IMR-90 (cell line): ENCODE measurements at regions not wholly inside any gene's neighbourhood (a gene's known extent, or its start where the extent isn't known, plus 50 kb on each side); places are given as distances from the start of the nearest gene placed in this dataset.

ENCODE experiments used
- ATAC-seq: fragments of 200-7000 bp; cut with Tn5 transposase; 2 replicates; pipeline ENCODE4 v1.9.1; 2020; ENCODE audit warnings: low read depth, mild to moderate bottlenecking, moderate library complexity
- BruUV-seq: library from RNA; stranded (reverse); fragments of 400-500 nt; replicated peaks from 2 replicates; lab custom pipeline; 2021; lab: Mats Ljungman, UMichigan
- CTCF ChIA-PET: fragments of 300-600 bp; formaldehyde crosslinking; extraction: SDS; loops from one replicate; lab custom pipeline; 2021; ENCODE audit warnings: antibody characterized with exemption; lab: Yijun Ruan, JAX
- POLR2A ChIA-PET: fragments of 300-600 bp; sonication (Branson Sonifier 250); formaldehyde crosslinking; loops from one replicate; lab custom pipeline; 2022; ENCODE audit warnings: antibody characterized with exemption; ENCODE audit not compliant: unreplicated experiment; lab: Charles Lee
- DNase-seq: peaks from one replicate; pipeline ENCODE4 v3.0.0; 2013
- H2AFZ ChIP-seq: replicated peaks from 2 replicates; pipeline ENCODE3; 2013; ENCODE audit warnings: low read length, mild to moderate bottlenecking; ENCODE audit not compliant: poor library complexity
- H2AK5ac ChIP-seq: 2 replicates; pipeline ENCODE4 v1.6.1; 2013; ENCODE audit warnings: low read depth, low read length, inconsistent platforms
- H2AK9ac ChIP-seq: replicated peaks from 2 replicates; pipeline ENCODE3; 2013; ENCODE audit warnings: mild to moderate bottlenecking, low read depth, low read length, moderate library complexity; ENCODE audit not compliant: poor library complexity
- H2BK120ac ChIP-seq: 2 replicates; pipeline ENCODE4 v1.6.1; 2013; ENCODE audit warnings: low read depth, low read length, inconsistent platforms
- H2BK15ac ChIP-seq: 3 replicates; pipeline ENCODE4 v1.6.1; 2013; ENCODE audit warnings: low read depth, low read length, inconsistent platforms
- H2BK20ac ChIP-seq: 2 replicates; pipeline ENCODE4 v1.6.1; 2013; ENCODE audit warnings: low read depth, mild to moderate bottlenecking, inconsistent platforms, low read length, moderate library complexity
- H2BK5ac ChIP-seq: 2 replicates; pipeline ENCODE4 v1.6.1; 2013; ENCODE audit warnings: mild to moderate bottlenecking, low read depth, low read length, inconsistent platforms; ENCODE audit not compliant: poor library complexity, severe bottlenecking
- H3K14ac ChIP-seq: replicated peaks from 2 replicates; pipeline ENCODE4 v1.6.1; 2013; ENCODE audit warnings: low read depth, low read length, inconsistent platforms
- H3K18ac ChIP-seq: 2 replicates; pipeline ENCODE4 v1.6.1; 2013; ENCODE audit warnings: low read depth, low read length, control low read depth
- H3K23ac ChIP-seq: 2 replicates; pipeline ENCODE4 v1.6.1; 2013; ENCODE audit warnings: low read depth, low read length, inconsistent platforms
- H3K27ac ChIP-seq: 2 replicates; pipeline ENCODE4 v1.5.1; 2013; ENCODE audit warnings: mild to moderate bottlenecking, control low read depth, low read length; ENCODE audit not compliant: insufficient read depth
- H3K27me3 ChIP-seq: 2 replicates; pipeline ENCODE4 v1.6.1; 2013; ENCODE audit warnings: low read length; ENCODE audit not compliant: control insufficient read depth, insufficient read depth
- H3K36me3 ChIP-seq: 2 replicates; pipeline ENCODE4 v1.6.1; 2013; ENCODE audit warnings: low read length, mixed read lengths; ENCODE audit not compliant: control insufficient read depth, insufficient read depth
- H3K4ac ChIP-seq: 2 replicates; pipeline ENCODE4 v1.6.1; 2013; ENCODE audit warnings: low read depth, low read length, inconsistent platforms
- H3K4me1 ChIP-seq: 2 replicates; pipeline ENCODE4 v1.6.1; 2013; ENCODE audit warnings: low read length, mixed read lengths; ENCODE audit not compliant: control insufficient read depth, insufficient read depth
- H3K4me2 ChIP-seq: 2 replicates; pipeline ENCODE4 v1.6.1; 2013; ENCODE audit warnings: low read depth, mild to moderate bottlenecking, control low read depth, low read length, moderate library complexity
- H3K4me3 ChIP-seq: 2 replicates; pipeline ENCODE4 v1.5.1; 2013; ENCODE audit warnings: low read depth, mild to moderate bottlenecking, control low read depth, low read length, moderate library complexity; ENCODE audit not compliant: insufficient read depth
- H3K56ac ChIP-seq: 2 replicates; pipeline ENCODE4 v1.6.1; 2013; ENCODE audit warnings: low read length, inconsistent platforms; ENCODE audit not compliant: insufficient read depth; ENCODE audit errors: extremely low read depth
- H3K79me1 ChIP-seq, 2 experiments: 2 replicates each; pipeline ENCODE4 v1.6.1; 2013; ENCODE audit warnings: low read length in 2 of 2, inconsistent platforms in 1 of 2, low read depth in 1 of 2
- H3K9ac ChIP-seq: 2 replicates; pipeline ENCODE4 v1.6.1; 2013; ENCODE audit warnings: low read depth, low read length, control low read depth
- H3K9me1 ChIP-seq: 2 replicates; pipeline ENCODE4 v1.6.1; 2013; ENCODE audit warnings: low read length, inconsistent platforms; ENCODE audit not compliant: insufficient read depth
- H3K9me3 ChIP-seq: 2 replicates; pipeline ENCODE4 v1.6.1; 2013; ENCODE audit warnings: low read length; ENCODE audit not compliant: control insufficient read depth, insufficient read depth
- H4K20me1 ChIP-seq: 2 replicates; pipeline ENCODE4 v1.6.1; 2013; ENCODE audit warnings: low read length, inconsistent platforms; ENCODE audit not compliant: insufficient read depth
- H4K5ac ChIP-seq: 2 replicates; pipeline ENCODE4 v1.6.1; 2013; ENCODE audit warnings: mild to moderate bottlenecking, low read depth, low read length, control low read depth
- H4K8ac ChIP-seq, 2 experiments: 2 replicates each; pipeline ENCODE4 v1.6.1; 2013; ENCODE audit warnings: low read depth in 2 of 2, low read length in 2 of 2, control low read depth in 1 of 2, inconsistent platforms in 1 of 2
- H4K91ac ChIP-seq: 2 replicates; pipeline ENCODE4 v1.6.1; 2013; ENCODE audit warnings: low read depth, low read length, inconsistent platforms; ENCODE audit not compliant: insufficient read depth
- BHLHE40 ChIP-seq: fragments of 150-350 bp; IDR thresholded peaks from 2 replicates; pipeline ENCODE4 v1.6.1; 2016; ENCODE audit warnings: mild to moderate bottlenecking, low read depth, low read length
- CEBPB ChIP-seq: IDR thresholded peaks from 2 replicates; pipeline ENCODE4 v1.6.1; 2012; ENCODE audit warnings: low read depth, low read length, improper control_type of control experiment
- CHD1 ChIP-seq: IDR thresholded peaks from 2 replicates; pipeline ENCODE4 v1.6.1; 2012; ENCODE audit warnings: low read depth, low read length, improper control_type of control experiment
- FOS ChIP-seq: fragments of 150-350 bp; IDR thresholded peaks from 2 replicates; pipeline ENCODE4 v1.6.1; 2016; ENCODE audit warnings: low read depth, low read length
- MAFK ChIP-seq: IDR thresholded peaks from 2 replicates; pipeline ENCODE4 v1.6.1; 2012; ENCODE audit warnings: low read depth, low read length, improper control_type of control experiment
- MAZ ChIP-seq: IDR thresholded peaks from 2 replicates; pipeline ENCODE4 v1.6.1; 2012; ENCODE audit warnings: low read depth, mild to moderate bottlenecking, low read length, improper control_type of control experiment, moderate library complexity, borderline replicate concordance
- MXI1 ChIP-seq: IDR thresholded peaks from 2 replicates; pipeline ENCODE4 v1.6.1; 2012; ENCODE audit warnings: low read depth, mild to moderate bottlenecking, low read length, moderate library complexity, borderline replicate concordance
- NFE2L2 ChIP-seq: fragments of 150-350 bp; IDR thresholded peaks from 2 replicates; pipeline ENCODE4 v1.6.1; 2016; ENCODE audit warnings: low read depth, mild to moderate bottlenecking, low read length
- POLR2A ChIP-seq: IDR thresholded peaks from 2 replicates; pipeline ENCODE4 v1.6.1; 2012; ENCODE audit warnings: mild to moderate bottlenecking, low read depth, low read length
- RAD21 ChIP-seq: IDR thresholded peaks from 2 replicates; pipeline ENCODE4 v1.6.1; 2012; ENCODE audit warnings: low read length, improper control_type of control experiment
- RCOR1 ChIP-seq: IDR thresholded peaks from 2 replicates; pipeline ENCODE4 v1.6.1; 2012; ENCODE audit warnings: mild to moderate bottlenecking, low read length, improper control_type of control experiment; ENCODE audit not compliant: insufficient replicate concordance
- RFX5 ChIP-seq: IDR thresholded peaks from 2 replicates; pipeline ENCODE4 v1.8.0; 2012; ENCODE audit warnings: low read depth, mild to moderate bottlenecking, low read length, moderate library complexity
- SMC3 ChIP-seq: fragments of 150-350 bp; IDR thresholded peaks from 2 replicates; pipeline ENCODE4 v1.6.1; 2016; ENCODE audit warnings: low read depth, mild to moderate bottlenecking, antibody characterized with exemption, low read length, moderate library complexity
- WGBS, 2 experiments: methylation state at CpG; one replicate each; pipeline versions ENCODE4 v1.1.5 to v1.1.7; 2013; ENCODE audit warnings: missing lambda C conversion rate in 2 of 2; ENCODE audit not compliant: insufficient read length in 1 of 2; ENCODE audit errors: extremely low coverage in 2 of 2; 5-methylcytosine and 5-hydroxymethylcytosine counted together
- dilution Hi-C: fragments of 300-500 bp; cut with HindIII; formaldehyde crosslinking; loops from one replicate; pipeline ENCODE4 v1.14.3; 2018; ENCODE audit warnings: low sequenced_read_pairs; ENCODE audit not compliant: unreplicated experiment
- in situ Hi-C: fragments of 300-500 bp; cut with MboI; formaldehyde crosslinking; loops from 3 replicates; pipeline ENCODE4 v1.14.3; 2019; ENCODE audit warnings: low sequenced_read_pairs, inconsistent platforms, mixed read lengths
- intact Hi-C: fragments of 100-400 bp; cut with micrococcal nuclease; formaldehyde crosslinking; loops from 2 replicates; pipeline ENCODE4 v1.10.0; 2022
- TF ChIP-seq, protein P1 (sequence below): fragments of 150-350 bp; IDR thresholded peaks from 2 replicates; pipeline ENCODE4 v1.6.1; 2017; ENCODE audit warnings: mild to moderate bottlenecking, antibody characterized with exemption, low read length, low read depth
- TF ChIP-seq, protein P2 (sequence below): conservative IDR thresholded peaks from 2 replicates; pipeline ENCODE4 v1.5.1; 2012; ENCODE audit warnings: mild to moderate bottlenecking, low read depth, low read length, improper control_type of control experiment
- TF ChIP-seq, protein P3 (sequence below): fragments of 150-350 bp; IDR thresholded peaks from 2 replicates; pipeline ENCODE4 v1.6.1; 2016; ENCODE audit warnings: low read depth, mild to moderate bottlenecking, low read length, moderate library complexity, borderline replicate concordance

DNA sequence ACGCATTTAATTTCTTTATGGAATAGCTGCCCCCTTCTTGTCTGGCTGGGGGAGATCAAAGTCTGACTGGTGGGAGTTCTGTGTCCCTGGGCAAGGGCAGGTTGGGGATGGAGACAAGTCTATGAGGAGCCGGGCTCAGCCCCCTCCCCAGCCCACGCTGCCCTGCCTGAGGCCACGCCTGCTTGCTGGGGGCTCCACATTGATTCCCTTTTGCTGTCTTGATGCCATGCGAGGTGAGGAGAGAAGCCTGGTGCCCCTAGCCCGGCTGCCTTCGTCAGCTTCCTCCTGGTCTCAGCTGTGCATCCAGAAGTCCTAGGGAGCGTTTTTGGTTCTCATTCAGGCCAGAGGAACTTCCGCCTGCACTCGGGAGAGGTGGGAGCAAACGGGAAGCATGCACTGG is 247.9 kb downstream of the NDUFA10 start:
- Histone ChIP-seq H3K79me1 (no peaks in the 10 kb centered on the region), H3K27me3 (no peaks in the 10 kb centered on the region), H3K4me3 (no peak overlapping the region), H4K91ac (no peak overlapping the region), H3K9me3 (peaks cover 47% of the 10 kb centered on the region), H3K27ac (no peak overlapping the region), H2BK5ac (no peak overlapping the region), H3K56ac (no peak overlapping the region), H3K36me3 (no peaks in the 10 kb centered on the region), H3K4me1 (no peaks in the 10 kb centered on the region), H3K18ac (no peak overlapping the region), H2BK120ac (no peak overlapping the region), H3K9ac (no peak overlapping the region), H2AFZ (no peak overlapping the region), H2AK5ac (no peak overlapping the region), H3K9me1 (no peaks in the 10 kb centered on the region), H4K8ac (no peak overlapping the region), H3K4ac (no peak overlapping the region), H2BK15ac (no peak overlapping the region), H2BK20ac (no peak overlapping the region), H4K5ac (no peak overlapping the region), H3K4me2 (no peak overlapping the region), H2AK9ac (no peak overlapping the region), H3K23ac (no peak overlapping the region), H4K20me1 (no peaks in the 10 kb centered on the region), H3K14ac (no peak overlapping the region)
- intact Hi-C loops (no loop called here), in situ Hi-C loops (no loop called here), dilution Hi-C loops (no loop called here)
- DNase-seq: no peak
- CTCF ChIA-PET: no interaction called here
- ATAC-seq: no peak
- POLR2A ChIA-PET: no interaction called here
- TF ChIP-seq, protein P1, sequence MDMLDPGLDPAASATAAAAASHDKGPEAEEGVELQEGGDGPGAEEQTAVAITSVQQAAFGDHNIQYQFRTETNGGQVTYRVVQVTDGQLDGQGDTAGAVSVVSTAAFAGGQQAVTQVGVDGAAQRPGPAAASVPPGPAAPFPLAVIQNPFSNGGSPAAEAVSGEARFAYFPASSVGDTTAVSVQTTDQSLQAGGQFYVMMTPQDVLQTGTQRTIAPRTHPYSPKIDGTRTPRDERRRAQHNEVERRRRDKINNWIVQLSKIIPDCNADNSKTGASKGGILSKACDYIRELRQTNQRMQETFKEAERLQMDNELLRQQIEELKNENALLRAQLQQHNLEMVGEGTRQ: no peak
- TF ChIP-seq SMC3 (no peak), CEBPB (no peak), BHLHE40 (no peak), RAD21 (no peak), MAZ (no peak), MAFK (no peak), CHD1 (no peak), NFE2L2 (no peak), MXI1 (no peak), RFX5 (no peak), POLR2A (no peak), RCOR1 (no peak), FOS (no peak)
- TF ChIP-seq, protein P2, sequence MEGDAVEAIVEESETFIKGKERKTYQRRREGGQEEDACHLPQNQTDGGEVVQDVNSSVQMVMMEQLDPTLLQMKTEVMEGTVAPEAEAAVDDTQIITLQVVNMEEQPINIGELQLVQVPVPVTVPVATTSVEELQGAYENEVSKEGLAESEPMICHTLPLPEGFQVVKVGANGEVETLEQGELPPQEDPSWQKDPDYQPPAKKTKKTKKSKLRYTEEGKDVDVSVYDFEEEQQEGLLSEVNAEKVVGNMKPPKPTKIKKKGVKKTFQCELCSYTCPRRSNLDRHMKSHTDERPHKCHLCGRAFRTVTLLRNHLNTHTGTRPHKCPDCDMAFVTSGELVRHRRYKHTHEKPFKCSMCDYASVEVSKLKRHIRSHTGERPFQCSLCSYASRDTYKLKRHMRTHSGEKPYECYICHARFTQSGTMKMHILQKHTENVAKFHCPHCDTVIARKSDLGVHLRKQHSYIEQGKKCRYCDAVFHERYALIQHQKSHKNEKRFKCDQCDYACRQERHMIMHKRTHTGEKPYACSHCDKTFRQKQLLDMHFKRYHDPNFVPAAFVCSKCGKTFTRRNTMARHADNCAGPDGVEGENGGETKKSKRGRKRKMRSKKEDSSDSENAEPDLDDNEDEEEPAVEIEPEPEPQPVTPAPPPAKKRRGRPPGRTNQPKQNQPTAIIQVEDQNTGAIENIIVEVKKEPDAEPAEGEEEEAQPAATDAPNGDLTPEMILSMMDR: no peak
- TF ChIP-seq, protein P3, sequence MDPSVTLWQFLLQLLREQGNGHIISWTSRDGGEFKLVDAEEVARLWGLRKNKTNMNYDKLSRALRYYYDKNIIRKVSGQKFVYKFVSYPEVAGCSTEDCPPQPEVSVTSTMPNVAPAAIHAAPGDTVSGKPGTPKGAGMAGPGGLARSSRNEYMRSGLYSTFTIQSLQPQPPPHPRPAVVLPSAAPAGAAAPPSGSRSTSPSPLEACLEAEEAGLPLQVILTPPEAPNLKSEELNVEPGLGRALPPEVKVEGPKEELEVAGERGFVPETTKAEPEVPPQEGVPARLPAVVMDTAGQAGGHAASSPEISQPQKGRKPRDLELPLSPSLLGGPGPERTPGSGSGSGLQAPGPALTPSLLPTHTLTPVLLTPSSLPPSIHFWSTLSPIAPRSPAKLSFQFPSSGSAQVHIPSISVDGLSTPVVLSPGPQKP: no peak
- WGBS, 2 experiments: no CpG with 5 or more reads among the region's 11 CpGs
- no TSS peak for BruUV-seq
